ENCODE measurements at regions not wholly inside any gene's neighbourhood (a gene's known extent, or its start where the extent isn't known, plus 50 kb on each side); places are given as distances from the start of the nearest gene placed in this dataset.

- in situ Hi-C loops (cut with MboI) (no loop called here), intact Hi-C loops (cut with micrococcal nuclease; ENCODE audit: unreplicated experiment) (no loop called here)
- Histone ChIP-seq H3K4me1 (ENCODE audit: control insufficient read depth, insufficient read depth, low read length) (no peaks in the 10 kb centered on the region), H3K36me3 (ENCODE audit: control insufficient read depth in 2 of 2, insufficient read depth in 2 of 2, low read length in 1 of 2) (no peaks in the 10 kb centered on the region), H2AFZ (ENCODE audit: control insufficient read depth, low read depth, low read length) (no peak overlapping the region), H4K20me1 (ENCODE audit: control insufficient read depth, insufficient read depth) (no peaks in the 10 kb centered on the region), H3K27me3 (replicated peaks in 1 of 2; ENCODE audit: control insufficient read depth in 2 of 2, insufficient read depth in 2 of 2, low read length in 1 of 2) (no peaks in the 10 kb centered on the region), H3K27ac (ENCODE audit: control insufficient read depth, insufficient read depth) (no peak overlapping the region), H3K9me3 (replicated peaks; ENCODE audit: control insufficient read depth, insufficient read depth, low read length) (no peaks in the 10 kb centered on the region), H3K79me2 (ENCODE audit: control insufficient read depth, insufficient read depth, low read length) (no peaks in the 10 kb centered on the region), H3K9ac (ENCODE audit: control insufficient read depth, insufficient read depth, low read length) (no peak overlapping the region), H3K4me3 (no peak overlapping the region), H3K4me2 (ENCODE audit: control insufficient read depth, insufficient read depth) (no peak overlapping the region)
- no peak for FAIRE-seq
- TF ChIP-seq NKRF (conservative IDR thresholded peaks at IDR 0.05), result no peak
- TF ChIP-seq KAT2A (conservative IDR thresholded peaks at IDR 0.05; ENCODE audit: control insufficient read depth, low read depth, low read length), result no peak
- TF ChIP-seq NFIC (IDR thresholded peaks at IDR 0.05; ENCODE audit: low read depth, low read length), result no peak
- no peak for TF ChIP-seq WRNIP1 (IDR thresholded peaks at IDR 0.05; ENCODE audit: borderline replicate concordance, low read depth, low read length)
- no peak for TF ChIP-seq ZNF24 (IDR thresholded peaks at IDR 0.05)
- no peak for TF ChIP-seq YY1 (IDR thresholded peaks at IDR 0.05; ENCODE audit: low read depth, low read length)
- no peak for TF ChIP-seq HSF1 (IDR thresholded peaks at IDR 0.05; ENCODE audit: low read depth, low read length)
- no peak for TF ChIP-seq LARP7 (IDR thresholded peaks at IDR 0.05)
- no peak for TF ChIP-seq ZSCAN29 (IDR thresholded peaks at IDR 0.05)
- TF ChIP-seq ZNF274 (IDR thresholded peaks at IDR 0.05; ENCODE audit: insufficient read depth, insufficient read length), result no peak
- no peak for TF ChIP-seq MEF2B (IDR thresholded peaks at IDR 0.05; ENCODE audit: partially characterized antibody, poor library complexity, severe bottlenecking)
- TF ChIP-seq CHD1 (IDR thresholded peaks at IDR 0.05; ENCODE audit: low read depth, low read length), result no peak
- TF ChIP-seq NBN (IDR thresholded peaks at IDR 0.05), result no peak
- no peak for TF ChIP-seq SREBF1 (IDR thresholded peaks at IDR 0.05; ENCODE audit: low read length)
- no peak for TF ChIP-seq MXI1 (IDR thresholded peaks at IDR 0.05; ENCODE audit: low read depth, low read length)
- no peak for TF ChIP-seq SIX5 (IDR thresholded peaks at IDR 0.05; ENCODE audit: low read depth, low read length, severe bottlenecking)
- TF ChIP-seq NR2C2 (IDR thresholded peaks at IDR 0.05; ENCODE audit: borderline replicate concordance, control insufficient read depth, insufficient read length, low read depth), result no peak
- no peak for TF ChIP-seq CBFB (IDR thresholded peaks at IDR 0.05; ENCODE audit: low read depth)
- TF ChIP-seq TCF7 (IDR thresholded peaks at IDR 0.05; ENCODE audit: borderline replicate concordance), result no peak
- DNase-seq (ENCODE audit: low read depth, low spot score), result no peak
- ChIA-PET POLR2A (interaction anchor here (0.6 kb wide), 1 partner anchor 361 kb away, joined by 3 read pairs; no protein-coding TSS in a partner anchor), RAD21 (ENCODE audit: unreplicated experiment) (no interaction called here), CTCF (no interaction called here), SMC1A (ENCODE audit: uncharacterized antibody, unreplicated experiment) (interaction anchor here (1.2 kb wide), 1 partner anchor 23 kb away, joined by 4 read pairs; no protein-coding TSS in a partner anchor)
- ATAC-seq, result no peak
- WGBS (ENCODE audit: insufficient coverage, insufficient replicate concordance, low lambda C conversion rate, missing lambda C conversion rate), result 4% methylated on average over 2 of the region's 2 CpGs
- no TSS peak for BruUV-seq (replicated peaks)
These were observed 200.2 kb downstream of the ADGRA3 start for GRCh38 chr4:22315628-22316027.
